ENCODE measurements at regions not wholly inside any gene's neighbourhood (a gene's known extent, or its start where the extent isn't known, plus 50 kb on each side); places are given as distances from the start of the nearest gene placed in this dataset.

DNA sequence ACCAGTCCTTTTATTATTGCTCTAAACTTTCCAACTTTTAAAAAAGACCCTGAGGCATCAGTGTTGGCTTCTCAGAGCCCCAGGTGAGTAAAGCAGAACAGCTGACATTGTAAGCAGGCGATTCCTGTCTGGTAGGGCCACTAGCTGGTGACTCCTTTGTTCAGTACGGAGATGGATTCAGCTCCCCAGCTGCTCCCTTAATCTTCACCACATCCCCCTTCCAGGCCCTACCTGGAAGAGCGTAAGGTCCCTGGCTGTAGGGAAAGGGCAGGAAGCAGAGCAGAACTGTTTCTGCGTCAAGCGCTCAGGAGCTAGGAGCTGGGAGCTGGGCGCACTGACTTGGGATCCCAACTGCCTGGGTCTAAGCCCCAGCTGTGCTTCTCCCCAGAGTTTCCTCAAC lies 203.7 kb upstream of the TAS2R1 start:
- TF ChIP-seq, protein P1, sequence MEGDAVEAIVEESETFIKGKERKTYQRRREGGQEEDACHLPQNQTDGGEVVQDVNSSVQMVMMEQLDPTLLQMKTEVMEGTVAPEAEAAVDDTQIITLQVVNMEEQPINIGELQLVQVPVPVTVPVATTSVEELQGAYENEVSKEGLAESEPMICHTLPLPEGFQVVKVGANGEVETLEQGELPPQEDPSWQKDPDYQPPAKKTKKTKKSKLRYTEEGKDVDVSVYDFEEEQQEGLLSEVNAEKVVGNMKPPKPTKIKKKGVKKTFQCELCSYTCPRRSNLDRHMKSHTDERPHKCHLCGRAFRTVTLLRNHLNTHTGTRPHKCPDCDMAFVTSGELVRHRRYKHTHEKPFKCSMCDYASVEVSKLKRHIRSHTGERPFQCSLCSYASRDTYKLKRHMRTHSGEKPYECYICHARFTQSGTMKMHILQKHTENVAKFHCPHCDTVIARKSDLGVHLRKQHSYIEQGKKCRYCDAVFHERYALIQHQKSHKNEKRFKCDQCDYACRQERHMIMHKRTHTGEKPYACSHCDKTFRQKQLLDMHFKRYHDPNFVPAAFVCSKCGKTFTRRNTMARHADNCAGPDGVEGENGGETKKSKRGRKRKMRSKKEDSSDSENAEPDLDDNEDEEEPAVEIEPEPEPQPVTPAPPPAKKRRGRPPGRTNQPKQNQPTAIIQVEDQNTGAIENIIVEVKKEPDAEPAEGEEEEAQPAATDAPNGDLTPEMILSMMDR (IDR thresholded peaks at IDR 0.05; ENCODE audit: poor library complexity): no peak
- no peak for TF ChIP-seq EZH2 (IDR thresholded peaks at IDR 0.05; ENCODE audit: borderline replicate concordance)

Measured in hepatocyte (in vitro differentiated cells).